IPS DF 4.7 (cell line): ENCODE measurements at regions not wholly inside any gene's neighbourhood (a gene's known extent, or its start where the extent isn't known, plus 50 kb on each side); places are given as distances from the start of the nearest gene placed in this dataset.
"Not testable (repeated sequence)": the region's sequence is repeated elsewhere in the genome, so short reads cannot be mapped to it uniquely, and the experiment has no call there.

ENCODE experiments used
- DNase-seq: peaks from one replicate; pipeline ENCODE4 v3.0.0-alpha.2; 2013; ENCODE audit warnings: low spot score; ENCODE audit errors: extremely low read depth

GRCh38 chr2:175832866-175833265 is 169.2 kb downstream of the LNPK start:
- no peak for DNase-seq

GRCh38 chr2:175829741-175830140 is 172.3 kb downstream of the LNPK start:
- DNase-seq: no peak

GRCh38 chr2:175827856-175828255 is 174.2 kb downstream of the LNPK start:
- no peak for DNase-seq

- no peak for DNase-seq
Observed at GRCh38 chr2:175824243-175824642, 177.8 kb downstream of the LNPK start.

- no peak for DNase-seq
Observed at GRCh38 chr2:175823707-175824073, 178.4 kb downstream of the LNPK start.

- no peak for DNase-seq
Observed at GRCh38 chr2:175823002-175823706, 178.9 kb downstream of the LNPK start.

GRCh38 chr2:175817221-175817620 is 184.8 kb downstream of the LNPK start:
- no peak for DNase-seq

- no peak for DNase-seq
Observed at GRCh38 chr2:175815537-175815936, 186.5 kb downstream of the LNPK start.

- no peak for DNase-seq
Observed at GRCh38 chr2:175811971-175812370, 190.1 kb downstream of the LNPK start.

- DNase-seq: no peak
Observed at GRCh38 chr2:175808858-175809257, 193.2 kb downstream of the LNPK start.

- DNase-seq: no peak
Observed at GRCh38 chr2:175808078-175808477, 194.0 kb downstream of the LNPK start.

- DNase-seq: no peak
Observed at GRCh38 chr2:175807031-175807873, 194.8 kb downstream of the LNPK start.

- DNase-seq: no peak
Observed at GRCh38 chr2:175806570-175806969, 195.5 kb downstream of the LNPK start.

- DNase-seq: no peak
Observed at GRCh38 chr2:175806125-175806490, 196.0 kb downstream of the LNPK start.

- DNase-seq: no peak
Observed at GRCh38 chr2:175805442-175806124, 196.5 kb downstream of the LNPK start.

GRCh38 chr2:175804122-175804521 is 197.9 kb downstream of the LNPK start:
- no peak for DNase-seq

GRCh38 chr2:175796422-175796821 is 205.6 kb downstream of the LNPK start:
- DNase-seq: not testable (repeated sequence)

GRCh38 chr2:175793648-175794047 is 208.4 kb downstream of the LNPK start:
- no peak for DNase-seq

- DNase-seq: no peak
Observed at GRCh38 chr2:175792881-175793280, 209.2 kb downstream of the LNPK start.

- DNase-seq: no peak
Observed at GRCh38 chr2:175792199-175792598, 209.9 kb downstream of the LNPK start.

GRCh38 chr2:175786471-175787124 is 215.5 kb downstream of the LNPK start:
- DNase-seq: no peak

- DNase-seq: not testable (repeated sequence)
Observed at GRCh38 chr2:175777337-175777736, 224.7 kb downstream of the LNPK start.
